MM.1S (cell line): ENCODE measurements at regions not wholly inside any gene's neighbourhood (a gene's known extent, or its start where the extent isn't known, plus 50 kb on each side); places are given as distances from the start of the nearest gene placed in this dataset.

Source experiments
- EZH2 ChIP-seq: fragments of 300-600 bp; sonication (generic); optimal IDR thresholded peaks from 2 replicates; pipeline ENCODE3; 2017; ENCODE audit warnings: low read depth, mild to moderate bottlenecking, antibody characterized with exemption, low read length, mixed read lengths
- EZH2phosphoT487 ChIP-seq: fragments of 300-600 bp; sonication (generic); IDR thresholded peaks from 2 replicates; pipeline ENCODE4 v1.6.1; 2018; ENCODE audit warnings: antibody characterized with exemption, low read length
- TF ChIP-seq, protein P1 (sequence below): fragments of 300-600 bp; sonication (generic); IDR thresholded peaks from 2 replicates; pipeline ENCODE4 v1.5.1; 2016; ENCODE audit warnings: antibody characterized with exemption, low read length, mixed read lengths

DNA sequence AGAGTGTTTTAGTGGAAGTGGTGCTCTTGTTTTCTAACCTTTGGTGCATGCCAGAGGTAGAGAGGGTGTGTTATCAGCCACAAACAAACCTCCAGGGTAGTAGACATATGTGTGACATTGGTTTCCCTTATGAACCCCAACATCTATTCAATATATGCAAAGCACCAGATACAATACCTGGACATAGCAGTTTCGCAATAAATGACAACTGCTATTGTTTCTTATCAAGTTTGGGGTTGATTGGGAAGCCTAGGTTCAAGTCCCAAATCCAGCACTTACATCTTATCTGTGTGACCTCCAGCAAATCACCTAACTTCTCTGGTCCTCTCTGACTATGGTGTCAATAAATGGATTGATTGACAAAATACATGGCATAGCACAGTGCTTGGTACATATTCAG is 169.4 kb upstream of the SERPINE2 start:
- TF ChIP-seq, protein P1, sequence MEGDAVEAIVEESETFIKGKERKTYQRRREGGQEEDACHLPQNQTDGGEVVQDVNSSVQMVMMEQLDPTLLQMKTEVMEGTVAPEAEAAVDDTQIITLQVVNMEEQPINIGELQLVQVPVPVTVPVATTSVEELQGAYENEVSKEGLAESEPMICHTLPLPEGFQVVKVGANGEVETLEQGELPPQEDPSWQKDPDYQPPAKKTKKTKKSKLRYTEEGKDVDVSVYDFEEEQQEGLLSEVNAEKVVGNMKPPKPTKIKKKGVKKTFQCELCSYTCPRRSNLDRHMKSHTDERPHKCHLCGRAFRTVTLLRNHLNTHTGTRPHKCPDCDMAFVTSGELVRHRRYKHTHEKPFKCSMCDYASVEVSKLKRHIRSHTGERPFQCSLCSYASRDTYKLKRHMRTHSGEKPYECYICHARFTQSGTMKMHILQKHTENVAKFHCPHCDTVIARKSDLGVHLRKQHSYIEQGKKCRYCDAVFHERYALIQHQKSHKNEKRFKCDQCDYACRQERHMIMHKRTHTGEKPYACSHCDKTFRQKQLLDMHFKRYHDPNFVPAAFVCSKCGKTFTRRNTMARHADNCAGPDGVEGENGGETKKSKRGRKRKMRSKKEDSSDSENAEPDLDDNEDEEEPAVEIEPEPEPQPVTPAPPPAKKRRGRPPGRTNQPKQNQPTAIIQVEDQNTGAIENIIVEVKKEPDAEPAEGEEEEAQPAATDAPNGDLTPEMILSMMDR, result no peak
- no peak for TF ChIP-seq EZH2
- no peak for TF ChIP-seq EZH2phosphoT487
